ENCODE measurements at regions not wholly inside any gene's neighbourhood (a gene's known extent, or its start where the extent isn't known, plus 50 kb on each side); places are given as distances from the start of the nearest gene placed in this dataset.

DNA sequence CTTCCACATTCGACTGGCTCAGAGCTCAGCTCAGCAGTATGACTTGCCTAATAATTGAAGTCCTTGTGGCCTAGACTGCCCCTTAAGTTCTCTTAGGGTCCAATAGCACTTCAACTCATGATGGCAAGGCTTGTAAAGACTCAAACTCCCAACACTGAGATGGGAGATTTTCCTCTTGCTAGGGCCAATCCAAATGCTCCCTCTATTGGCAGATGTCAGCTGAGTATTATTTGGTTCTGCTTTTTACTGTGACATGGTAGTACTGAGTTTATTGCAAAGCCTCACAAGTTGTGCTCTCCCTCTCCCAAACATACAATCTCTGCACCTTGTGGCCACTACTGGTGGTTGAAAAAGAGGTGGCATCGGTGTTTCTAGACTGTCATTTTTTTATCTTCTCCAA is 164.2 kb downstream of the ALG10 start:
- H3K27ac ChIP-seq: no peak overlapping the region

DNA sequence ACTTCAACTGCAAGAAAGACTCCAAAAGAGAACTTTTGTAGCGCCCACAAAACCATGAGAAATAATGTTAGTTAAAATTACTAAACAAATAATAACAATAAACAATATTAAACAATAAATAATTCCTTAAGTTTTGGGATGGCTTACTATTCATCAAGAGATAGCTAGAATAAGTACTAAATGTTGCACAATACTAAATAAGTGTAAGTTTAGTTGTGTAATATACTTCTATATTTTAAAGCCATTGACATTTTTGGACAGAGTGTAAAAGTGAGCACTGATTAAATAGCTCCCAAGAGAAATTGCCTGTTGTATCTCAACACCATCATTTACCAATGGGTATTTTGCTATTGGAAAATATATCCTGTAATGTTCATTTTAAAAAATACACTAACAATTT is 166.7 kb downstream of the ALG10 start:
- no peak overlapping the region for H3K27ac ChIP-seq
- H3K4me3 ChIP-seq: no peak overlapping the region

More for the DNA sequence above, 164.2 kb downstream of the ALG10 start:
- H3K4me3 ChIP-seq: no peak overlapping the region

DNA sequence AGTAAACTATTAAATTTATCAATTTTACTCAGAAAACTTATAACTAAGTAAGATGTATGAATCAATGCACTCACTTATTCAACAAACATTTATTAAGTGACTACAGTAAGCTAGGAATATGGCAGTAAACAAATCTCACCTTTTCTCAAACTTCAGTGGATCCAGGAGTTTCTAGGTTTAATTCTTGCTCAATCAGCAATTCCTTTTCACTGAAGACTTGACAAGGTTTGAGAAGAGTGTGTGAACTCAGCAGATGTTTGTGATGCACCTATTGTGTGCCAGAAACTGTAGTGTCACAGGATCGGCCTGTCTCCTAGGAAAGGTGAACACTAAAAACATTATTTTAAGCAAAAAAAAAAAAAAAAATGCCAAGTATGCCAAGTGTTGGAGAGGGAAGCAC is 167.8 kb downstream of the ALG10 start:
- no peak overlapping the region for H3K27ac ChIP-seq
- H3K4me3 ChIP-seq: no peak overlapping the region

DNA sequence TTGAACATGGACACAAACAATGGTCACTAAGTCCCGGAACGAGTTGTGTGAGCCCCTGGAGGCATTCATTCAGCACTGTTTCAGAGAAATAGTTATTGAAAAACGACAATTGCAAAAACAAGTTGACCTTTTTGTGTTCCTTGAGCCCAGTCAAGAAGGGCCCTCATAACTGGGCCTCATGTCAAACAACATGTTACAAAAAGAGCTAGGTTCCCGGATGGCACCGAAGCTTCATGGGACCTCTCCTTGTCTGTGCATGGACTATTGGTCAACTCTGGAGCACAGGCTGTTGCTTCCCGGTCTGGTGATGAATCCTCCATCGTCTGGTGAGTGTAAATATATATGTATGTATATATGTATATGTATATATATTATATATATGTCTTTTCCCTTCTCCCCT is 176.6 kb downstream of the ALG10 start:
- H3K4me3 ChIP-seq: no peak overlapping the region
- H3K27ac ChIP-seq: no peak overlapping the region

DNA sequence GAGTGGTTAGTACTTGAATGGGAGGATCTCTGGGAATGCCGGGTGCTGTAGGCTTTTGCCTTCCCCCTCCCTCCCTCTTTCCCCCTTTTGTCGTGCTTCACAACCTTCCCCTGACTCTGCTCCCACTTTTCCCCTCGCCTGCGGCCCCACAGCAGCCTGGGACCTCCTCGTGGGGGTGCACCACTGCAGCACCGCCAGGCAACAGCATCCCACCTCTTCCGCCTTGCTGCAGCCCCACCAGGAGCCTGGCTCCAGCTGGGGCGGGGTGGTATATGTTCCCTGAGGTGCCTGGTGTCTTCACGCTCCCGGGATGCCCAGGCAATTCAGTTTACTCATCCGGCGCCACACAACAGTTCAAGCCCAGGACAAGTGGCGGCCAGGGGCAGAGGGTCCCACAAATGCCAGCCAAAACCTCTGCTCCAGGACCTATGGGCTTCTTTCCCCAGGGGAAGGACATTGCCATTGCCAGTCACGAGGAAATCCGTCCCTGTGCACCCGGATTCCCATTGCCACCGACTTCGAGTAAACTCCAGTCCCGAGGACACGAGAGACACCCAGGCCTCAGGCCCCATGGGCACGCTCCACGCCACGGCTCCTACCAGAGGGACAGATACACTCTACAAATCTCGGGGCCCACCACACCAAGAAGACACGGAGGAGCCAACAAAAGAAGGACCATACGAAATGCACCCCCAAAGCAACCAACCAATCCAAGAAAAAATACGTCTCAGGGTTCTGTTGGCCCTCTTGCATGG is 181.7 kb downstream of the ALG10 start:
- no peak overlapping the region for H3K27ac ChIP-seq
- no peak overlapping the region for H3K4me3 ChIP-seq

DNA sequence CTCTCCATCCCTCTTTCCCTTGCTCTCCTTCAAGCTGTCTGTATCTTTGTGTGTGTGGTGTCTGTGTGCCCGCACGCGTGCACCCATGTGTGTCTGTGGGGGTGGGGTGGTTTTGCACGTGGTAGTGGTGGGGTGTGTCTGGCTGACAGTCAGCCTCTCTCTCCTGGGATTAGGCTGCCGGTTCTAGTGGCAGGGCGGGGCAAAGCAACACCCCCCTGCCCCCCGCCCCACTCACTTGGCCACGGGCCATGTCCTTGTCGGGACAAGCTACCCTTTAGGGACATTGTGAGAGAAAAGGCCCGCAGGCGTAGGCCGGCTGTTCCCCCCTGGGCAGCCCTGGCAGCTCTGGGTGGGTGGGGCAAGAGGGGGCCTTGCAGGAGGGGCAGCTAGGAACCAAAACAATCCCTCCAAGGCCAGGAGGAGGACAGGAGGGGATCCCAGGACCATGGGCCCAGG is 182.6 kb downstream of the ALG10 start:
- Histone ChIP-seq H3K4me3 (no peak overlapping the region), H3K27ac (no peak overlapping the region)

DNA sequence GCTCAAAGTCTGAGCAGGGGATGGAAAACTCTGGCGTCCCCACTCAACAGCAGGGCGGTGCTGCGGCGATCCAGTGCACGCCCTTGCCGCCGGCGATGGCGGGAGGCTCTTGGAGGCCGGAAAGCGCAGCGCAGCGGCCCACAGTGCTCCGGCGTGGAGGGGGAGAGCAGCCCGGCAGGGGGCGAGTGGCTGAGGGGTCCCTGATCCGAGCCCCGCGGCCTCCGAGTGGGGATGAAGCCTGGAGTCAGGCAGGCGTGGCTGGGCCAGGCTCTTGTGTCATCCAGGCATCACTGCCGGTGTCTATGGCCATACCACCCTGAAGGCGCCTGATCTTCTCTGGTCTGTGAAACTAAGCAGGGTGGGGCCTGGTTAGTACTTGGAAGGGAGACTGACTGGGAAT is 183.1 kb downstream of the ALG10 start:
- Histone ChIP-seq H3K27ac (no peak overlapping the region), H3K4me3 (no peak overlapping the region)

DNA sequence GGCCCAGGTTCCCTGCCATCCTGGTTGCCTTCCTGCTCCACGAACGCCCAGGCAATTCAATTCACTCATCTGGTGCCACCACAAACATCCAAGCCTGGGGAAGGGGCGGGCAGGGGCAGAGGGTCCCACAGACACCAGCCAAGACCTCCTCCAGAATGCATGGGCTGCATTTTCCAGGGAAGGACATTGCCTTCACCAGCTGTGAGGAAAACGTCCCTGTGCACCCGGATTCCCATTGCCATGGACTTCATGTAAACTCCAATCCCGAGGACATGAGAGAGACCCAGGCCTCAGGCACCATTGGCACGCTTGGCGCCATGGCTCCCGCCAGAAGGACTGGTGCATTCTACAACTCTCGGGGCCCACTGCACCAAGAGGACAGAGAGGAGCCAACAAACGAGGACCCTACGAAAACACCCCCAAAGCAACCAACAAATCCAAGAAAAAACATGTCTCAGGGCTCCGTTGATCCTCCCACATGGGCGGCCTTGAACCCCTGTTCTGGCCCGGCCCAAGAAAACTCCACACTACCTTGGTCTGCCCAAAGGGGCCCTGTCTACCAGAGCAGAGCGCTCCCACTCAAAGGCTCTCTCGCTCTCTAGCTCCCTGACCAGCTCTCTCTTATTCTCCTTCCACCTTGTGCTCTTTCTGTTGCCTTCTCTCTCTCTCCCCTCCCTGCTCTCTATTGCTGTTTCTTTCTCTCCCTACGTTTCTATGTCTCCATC is 183.9 kb downstream of the ALG10 start:
- H3K27ac ChIP-seq: no peak overlapping the region
- H3K4me3 ChIP-seq: no peak overlapping the region

DNA sequence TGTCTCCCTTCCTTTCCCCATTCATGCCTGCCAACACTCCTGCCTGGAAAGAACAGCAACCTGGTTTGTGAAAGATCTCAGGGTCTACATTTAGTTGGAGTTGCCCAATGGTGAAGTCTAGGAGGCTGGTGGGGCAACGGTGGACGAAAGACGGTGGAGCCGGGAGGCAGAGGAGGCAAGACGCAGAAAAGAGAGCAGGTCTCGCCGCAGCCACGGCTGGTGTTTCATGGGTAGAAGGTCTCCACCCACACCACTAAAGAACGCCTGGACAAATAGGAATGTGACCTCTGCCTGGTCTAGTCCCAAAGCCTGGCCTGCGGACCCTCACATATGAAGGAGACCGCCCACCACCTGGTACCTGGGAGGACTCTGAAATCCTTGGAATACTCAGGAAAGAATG is 185.6 kb downstream of the ALG10 start:
- H3K4me3 ChIP-seq: no peak overlapping the region
- H3K27ac ChIP-seq: no peak overlapping the region

DNA sequence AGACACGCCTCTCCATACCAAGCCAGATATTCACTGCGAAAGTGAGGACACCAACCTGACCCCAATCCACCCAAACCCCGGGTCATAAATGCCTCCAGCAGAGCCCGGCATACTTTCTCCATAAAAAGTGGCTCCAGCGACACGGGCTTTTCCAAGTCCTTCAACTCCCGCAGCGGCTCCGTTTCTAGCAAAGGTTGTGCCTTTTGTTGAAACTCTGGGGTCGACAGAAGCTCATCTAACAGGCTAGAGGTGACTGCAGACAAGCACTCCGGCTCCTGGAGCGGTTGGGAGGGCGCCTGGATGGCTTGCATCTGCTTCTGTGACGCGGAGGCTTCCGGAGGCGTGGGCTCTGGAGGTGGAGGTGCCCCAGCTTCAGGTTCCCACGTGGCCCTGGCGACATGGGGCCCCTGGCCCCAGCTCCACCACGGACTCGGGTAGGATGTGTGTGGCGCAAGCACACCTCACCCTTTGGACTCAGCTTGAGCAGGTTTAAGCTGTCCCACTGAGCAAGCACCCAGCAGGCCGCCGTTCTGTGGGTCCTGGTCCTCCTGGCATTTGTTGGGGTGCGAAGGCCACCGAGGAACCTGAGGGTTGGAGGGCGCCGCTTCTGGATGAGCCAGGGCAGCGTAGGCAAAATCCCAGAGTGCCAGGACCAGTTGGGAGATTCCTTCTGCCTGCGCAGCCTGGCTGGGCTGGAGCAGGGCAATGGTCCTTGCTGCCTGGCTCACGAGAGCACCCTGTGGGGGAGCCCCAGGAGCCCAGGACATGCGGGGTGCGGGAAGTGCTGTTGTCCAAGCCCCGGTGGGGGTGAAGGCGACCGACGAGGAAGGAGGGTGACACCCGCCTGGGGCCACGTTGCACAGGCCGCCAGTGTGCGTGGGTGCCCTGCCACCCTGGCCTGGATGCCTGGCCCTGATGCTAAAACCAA is 186.3 kb downstream of the ALG10 start:
- Histone ChIP-seq H3K4me3 (no peak overlapping the region), H3K27ac (no peak overlapping the region)

DNA sequence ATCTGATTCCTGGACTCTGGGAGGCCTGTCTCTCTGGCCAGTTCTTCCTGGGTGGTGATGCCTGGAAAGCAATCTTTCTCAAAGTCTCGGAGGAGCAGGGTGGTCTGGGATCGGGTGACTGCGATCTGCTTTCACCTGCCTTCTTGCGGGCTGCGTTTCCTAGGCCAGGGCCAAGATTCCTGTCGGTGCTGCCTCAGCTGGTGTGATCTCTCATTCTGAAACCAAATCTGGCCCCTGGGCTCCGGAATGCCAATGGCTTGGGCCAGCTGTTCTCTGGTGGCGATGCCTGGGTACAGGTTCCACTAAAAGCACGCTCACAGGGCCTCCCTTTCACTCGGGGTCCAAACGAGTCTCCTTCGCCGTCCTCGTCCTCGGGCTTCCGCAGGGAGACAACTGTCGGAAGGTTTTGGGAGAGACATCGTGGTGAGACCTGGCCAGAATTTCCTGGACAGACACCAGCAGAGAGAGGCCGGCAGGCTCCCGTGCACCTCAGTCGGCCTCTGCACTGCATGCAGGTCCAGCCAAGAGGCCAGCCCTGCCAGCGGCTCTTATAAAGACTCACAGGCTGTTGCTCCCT is 187.1 kb downstream of the ALG10 start:
- no peak overlapping the region for H3K4me3 ChIP-seq
- H3K27ac ChIP-seq: no peak overlapping the region

DNA sequence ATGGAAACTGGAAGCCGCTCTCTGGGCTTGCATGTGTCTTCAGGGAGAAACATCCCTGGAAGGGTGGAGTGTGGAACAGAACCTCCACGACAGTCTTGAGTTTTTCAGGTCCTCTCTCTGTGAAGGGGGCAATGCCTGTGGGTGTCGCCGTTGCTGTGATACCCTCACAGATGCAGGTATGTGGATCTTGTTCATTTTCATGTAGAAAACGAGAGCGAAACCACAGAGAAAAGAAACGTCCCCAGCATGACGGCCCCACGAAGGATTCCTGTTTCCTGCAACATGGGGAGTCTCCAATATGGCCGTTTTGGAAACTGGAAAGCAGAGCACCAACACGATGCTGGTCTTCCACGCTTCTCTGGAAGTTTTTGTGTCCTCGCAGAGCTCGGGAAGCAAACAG is 187.9 kb downstream of the ALG10 start:
- no peak overlapping the region for H3K4me3 ChIP-seq

DNA sequence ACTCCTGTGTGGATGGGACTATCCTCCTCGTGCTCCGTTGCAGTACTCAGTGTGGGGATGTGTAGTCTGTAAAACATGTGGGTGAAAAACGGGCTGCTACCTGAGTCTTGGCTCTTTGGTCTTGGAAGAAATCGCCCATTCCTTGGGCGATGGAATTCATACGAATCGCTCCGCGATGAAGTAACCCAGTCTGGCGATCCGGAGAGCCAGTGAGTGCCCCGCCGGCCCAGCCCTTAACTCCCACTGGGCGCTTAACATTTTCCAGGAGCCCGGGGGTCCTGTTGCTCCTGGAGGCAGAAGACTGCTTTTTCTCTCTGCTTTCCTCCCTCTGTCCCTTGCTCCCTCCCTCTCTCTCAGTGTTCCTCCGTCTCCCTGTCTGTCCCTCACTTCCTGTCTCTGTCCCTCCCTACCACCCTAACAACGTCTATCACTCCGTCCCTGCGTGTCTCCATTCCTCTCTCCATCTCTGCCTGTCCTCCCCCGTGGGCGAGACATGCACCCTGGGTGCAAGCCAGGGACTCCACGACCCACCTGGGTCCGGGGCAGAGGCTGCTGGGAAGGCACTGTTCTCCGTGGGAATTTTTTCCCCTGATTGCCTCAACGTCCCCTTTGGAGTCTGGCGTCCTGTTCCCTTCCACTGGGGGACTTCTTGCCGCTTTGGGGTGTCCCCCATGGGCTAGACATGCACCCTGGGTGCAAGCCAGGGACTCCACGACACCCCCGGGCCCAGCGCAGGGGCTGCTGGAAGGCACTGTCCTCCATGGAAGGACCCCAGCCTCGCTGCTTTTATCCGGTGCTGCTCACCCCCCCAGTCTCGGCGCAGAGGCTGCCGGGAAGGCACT is 188.6 kb downstream of the ALG10 start:
- Histone ChIP-seq H3K27ac (no peak overlapping the region), H3K4me3 (no peak overlapping the region)

More for the DNA sequence above, 187.9 kb downstream of the ALG10 start:
- H3K27ac ChIP-seq: no peak overlapping the region

DNA sequence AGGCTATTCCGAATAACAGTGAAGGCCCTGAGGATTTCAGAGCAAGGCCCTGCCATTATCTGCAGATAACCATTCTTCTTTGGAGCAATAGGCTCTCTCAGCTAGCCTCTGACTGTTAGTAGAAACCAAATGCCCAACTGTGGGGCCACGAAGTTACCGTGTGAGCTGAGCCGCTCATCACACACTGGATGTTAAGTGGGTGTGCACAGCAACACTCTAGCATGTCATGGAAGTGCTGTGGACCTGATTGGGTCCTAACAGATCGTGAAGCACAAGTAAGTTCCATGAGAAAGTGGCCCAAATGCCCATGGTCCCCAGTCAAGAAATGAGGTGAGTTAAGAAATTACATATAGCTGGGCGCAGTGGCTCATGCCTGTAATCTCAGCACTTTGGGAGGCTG is 190.4 kb downstream of the ALG10 start:
- H3K27ac ChIP-seq: no peak overlapping the region
- H3K4me3 ChIP-seq: no peak overlapping the region

DNA sequence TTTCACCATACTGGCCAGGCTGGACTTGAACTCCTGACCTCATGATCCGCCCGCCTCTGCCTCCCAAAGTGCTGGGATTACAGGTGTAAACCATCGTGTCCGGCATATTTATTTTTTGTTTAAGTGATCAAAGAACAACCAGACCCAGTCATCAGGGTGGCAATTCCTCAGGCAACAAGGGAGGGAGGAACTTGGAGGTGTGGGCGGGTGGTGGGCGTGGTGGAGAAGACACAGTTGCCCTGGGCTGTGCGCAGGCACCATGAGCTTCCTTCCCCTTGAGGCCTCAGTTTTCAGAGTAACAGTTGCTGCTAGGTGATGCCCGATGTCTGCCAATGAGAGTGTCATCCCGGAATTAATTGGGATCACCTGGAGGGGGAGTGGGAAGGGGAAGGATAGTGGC is 191.7 kb downstream of the ALG10 start:
- Histone ChIP-seq H3K4me3 (no peak overlapping the region), H3K27ac (no peak overlapping the region)

DNA sequence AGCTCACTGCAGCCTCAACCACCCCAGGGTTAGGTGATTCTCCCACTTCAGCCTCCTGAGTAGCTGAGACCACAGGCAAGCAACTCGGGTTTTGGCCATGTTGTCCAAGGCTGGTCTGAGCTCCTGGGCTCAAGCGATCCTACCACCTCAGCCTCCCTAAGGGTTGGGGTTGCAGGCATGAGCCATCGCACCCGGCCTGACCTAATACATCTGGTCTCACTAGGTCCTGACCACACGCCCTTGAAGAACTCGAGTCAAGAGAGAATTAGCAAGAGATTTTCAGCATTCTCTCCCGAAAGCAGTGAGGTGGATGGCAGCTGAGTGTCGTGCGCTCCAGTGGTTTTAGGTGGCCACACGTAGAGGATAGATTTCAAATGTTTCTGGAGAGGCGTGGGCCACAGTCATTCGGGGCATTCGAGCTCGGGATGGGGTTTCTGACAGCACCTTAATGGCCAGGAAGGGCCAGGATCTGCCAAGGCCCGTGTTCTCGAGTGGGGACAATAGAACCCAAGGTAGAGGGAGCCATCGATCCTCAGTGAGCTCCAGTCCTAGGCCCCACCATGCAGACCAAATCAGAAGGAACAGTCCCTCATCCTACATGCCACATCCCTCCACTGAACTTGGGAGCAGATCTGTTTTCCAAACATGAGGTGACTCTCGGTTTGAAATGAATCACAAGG is 193.1 kb downstream of the ALG10 start:
- Histone ChIP-seq H3K27ac (no peak overlapping the region), H3K4me3 (no peak overlapping the region)

DNA sequence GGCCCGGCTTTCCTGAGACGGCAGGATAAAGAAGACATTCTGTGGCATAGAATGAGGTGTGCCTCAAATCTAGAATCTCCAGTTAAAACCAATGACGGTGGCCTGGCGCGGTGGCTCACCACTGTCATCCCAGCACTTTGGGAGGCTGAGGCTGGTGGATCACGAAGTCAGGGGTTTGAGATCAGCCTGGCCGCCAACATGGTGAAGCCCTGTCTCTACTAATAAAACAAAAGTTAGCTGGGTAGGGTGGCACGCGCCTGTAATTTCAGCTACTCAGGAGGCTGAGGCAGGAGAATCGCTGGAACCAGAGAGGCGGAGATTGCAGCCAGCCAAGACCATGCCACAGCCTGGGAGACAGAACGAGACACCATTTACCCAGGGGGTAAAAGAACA is 193.6 kb downstream of the ALG10 start:
- no peak overlapping the region for H3K27ac ChIP-seq
- no peak overlapping the region for H3K4me3 ChIP-seq

DNA sequence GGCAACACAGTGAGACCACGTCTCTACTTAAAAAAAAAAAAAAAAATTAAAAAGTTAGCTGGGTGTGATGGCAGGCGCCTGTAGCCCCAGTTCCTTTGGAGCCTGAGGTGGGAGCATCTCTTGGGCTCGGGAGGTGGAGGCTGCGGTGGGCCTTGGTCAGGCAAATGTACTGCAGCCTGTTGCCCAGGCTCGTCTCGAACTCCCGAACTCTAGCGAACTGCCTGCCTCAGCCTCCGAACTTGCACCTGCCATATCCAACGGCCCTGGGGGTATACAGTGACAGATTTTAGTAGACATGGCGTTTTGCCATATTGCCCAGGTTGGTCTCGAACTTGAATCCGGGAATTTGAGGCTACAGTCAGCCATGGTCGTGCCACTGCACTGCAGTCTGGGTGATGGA is 195.4 kb downstream of the ALG10 start:
- H3K4me3 ChIP-seq: no peak overlapping the region
- no peak overlapping the region for H3K27ac ChIP-seq
